CMK (cell line): ENCODE measurements at regions not wholly inside any gene's neighbourhood (a gene's known extent, or its start where the extent isn't known, plus 50 kb on each side); places are given as distances from the start of the nearest gene placed in this dataset.

Experiments
- DNase-seq: peaks from one replicate; pipeline ENCODE4 v3.0.0-alpha.2; 2010; ENCODE audit warnings: low read depth

GRCh38 chr17:81345228-81346089 is 49.8 kb upstream of the BAHCC1 start:
- peak; percentile 49 for DNase-seq
